ENCODE measurements at regions not wholly inside any gene's neighbourhood (a gene's known extent, or its start where the extent isn't known, plus 50 kb on each side); places are given as distances from the start of the nearest gene placed in this dataset.

DNA sequence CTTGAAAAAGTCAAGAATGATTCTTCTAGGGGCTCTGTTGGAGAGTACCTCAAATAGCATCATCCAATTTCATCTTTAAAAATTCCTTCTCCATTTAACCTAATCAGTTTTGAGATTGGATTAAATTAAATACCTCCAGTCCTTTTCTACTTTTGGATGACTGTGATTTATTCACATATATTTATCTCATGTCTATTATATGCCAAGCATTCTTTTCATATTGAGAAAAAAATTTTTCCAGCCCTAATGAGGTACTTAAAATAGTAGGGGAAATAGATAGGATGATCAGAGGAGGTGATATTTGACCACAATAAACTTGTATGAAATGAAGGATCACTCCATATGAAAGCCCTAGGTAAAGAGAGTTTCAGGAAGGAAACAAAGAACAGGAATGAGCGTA is 250.1 kb downstream of the MAT2B start:
- TF ChIP-seq, protein P1, sequence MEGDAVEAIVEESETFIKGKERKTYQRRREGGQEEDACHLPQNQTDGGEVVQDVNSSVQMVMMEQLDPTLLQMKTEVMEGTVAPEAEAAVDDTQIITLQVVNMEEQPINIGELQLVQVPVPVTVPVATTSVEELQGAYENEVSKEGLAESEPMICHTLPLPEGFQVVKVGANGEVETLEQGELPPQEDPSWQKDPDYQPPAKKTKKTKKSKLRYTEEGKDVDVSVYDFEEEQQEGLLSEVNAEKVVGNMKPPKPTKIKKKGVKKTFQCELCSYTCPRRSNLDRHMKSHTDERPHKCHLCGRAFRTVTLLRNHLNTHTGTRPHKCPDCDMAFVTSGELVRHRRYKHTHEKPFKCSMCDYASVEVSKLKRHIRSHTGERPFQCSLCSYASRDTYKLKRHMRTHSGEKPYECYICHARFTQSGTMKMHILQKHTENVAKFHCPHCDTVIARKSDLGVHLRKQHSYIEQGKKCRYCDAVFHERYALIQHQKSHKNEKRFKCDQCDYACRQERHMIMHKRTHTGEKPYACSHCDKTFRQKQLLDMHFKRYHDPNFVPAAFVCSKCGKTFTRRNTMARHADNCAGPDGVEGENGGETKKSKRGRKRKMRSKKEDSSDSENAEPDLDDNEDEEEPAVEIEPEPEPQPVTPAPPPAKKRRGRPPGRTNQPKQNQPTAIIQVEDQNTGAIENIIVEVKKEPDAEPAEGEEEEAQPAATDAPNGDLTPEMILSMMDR (conservative IDR thresholded peaks at IDR 0.05; ENCODE audit: low read length), result no peak
- no peak for TF ChIP-seq EZH2phosphoT487 (IDR thresholded peaks at IDR 0.05; ENCODE audit: borderline replicate concordance, low read depth, low read length)
